Activated naive CD4-positive, alpha-beta T cell treated with anti-CD3 and anti-CD28 coated beads, Interleukin-2, amount 50 U/mL, for 16 hours (primary cell): ENCODE measurements at regions not wholly inside any gene's neighbourhood (a gene's known extent, or its start where the extent isn't known, plus 50 kb on each side); places are given as distances from the start of the nearest gene placed in this dataset.
"Not testable (repeated sequence)": the region's sequence is repeated elsewhere in the genome, so short reads cannot be mapped to it uniquely, and the experiment has no call there.

Experiments used
- DNase-seq: peaks from one replicate; pipeline ENCODE4 v3.0.0-alpha.2; 2020

DNA sequence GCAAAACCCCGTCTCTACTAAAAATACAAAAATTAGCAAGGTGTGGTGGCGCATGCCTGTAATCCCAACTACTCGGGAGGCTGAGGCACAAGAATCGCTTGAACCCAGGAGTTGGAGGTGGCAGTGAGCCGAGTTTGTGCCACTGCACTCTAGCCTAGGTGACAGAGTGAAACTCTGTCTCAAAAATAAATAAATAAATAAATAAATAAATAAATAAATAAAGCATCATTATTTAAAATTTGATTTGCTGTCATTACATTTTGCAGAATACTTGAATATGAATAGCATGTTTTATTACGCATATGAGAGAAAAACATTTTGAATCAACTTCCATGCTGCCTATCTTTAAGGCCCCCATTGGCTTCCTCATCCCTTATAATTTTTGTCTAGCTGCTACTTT is 53.4 kb upstream of the MED14 start:
- not testable (repeated sequence) for DNase-seq

DNA sequence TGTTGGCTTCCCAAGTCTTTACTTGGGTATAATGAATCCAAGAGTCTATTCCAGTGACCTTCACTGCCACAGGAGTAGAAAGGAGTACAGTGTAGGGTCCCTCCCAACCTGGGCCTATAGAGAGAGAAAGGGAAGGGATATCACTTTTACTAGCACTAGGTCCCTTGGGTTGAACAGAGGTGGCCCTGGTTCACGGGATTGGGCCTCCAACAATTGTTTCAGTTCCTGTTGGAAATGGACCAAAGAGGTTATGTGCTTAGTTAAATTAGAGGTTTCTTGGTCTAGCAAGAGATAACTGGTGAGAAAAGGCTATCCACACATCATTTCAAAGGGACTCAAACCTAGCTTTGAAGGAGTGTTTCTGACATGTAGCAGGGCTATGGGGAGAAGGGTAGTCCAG is 57.1 kb upstream of the MED14 start:
- DNase-seq = no peak

DNA sequence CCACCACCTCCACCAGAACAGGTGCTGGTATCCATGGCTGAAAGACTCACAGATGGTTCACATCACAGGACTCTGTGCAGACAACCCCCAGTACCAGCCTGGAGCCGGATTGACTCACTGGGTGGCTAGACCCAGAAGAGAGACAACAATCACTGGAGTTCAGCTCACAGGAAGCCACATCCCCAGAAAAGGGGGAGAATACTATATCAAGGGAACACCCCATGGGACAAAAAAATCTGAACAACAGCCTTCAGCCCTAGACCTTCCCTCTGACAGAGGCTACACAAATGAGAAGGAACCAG is 59.4 kb upstream of the MED14 start:
- DNase-seq = not testable (repeated sequence)

DNA sequence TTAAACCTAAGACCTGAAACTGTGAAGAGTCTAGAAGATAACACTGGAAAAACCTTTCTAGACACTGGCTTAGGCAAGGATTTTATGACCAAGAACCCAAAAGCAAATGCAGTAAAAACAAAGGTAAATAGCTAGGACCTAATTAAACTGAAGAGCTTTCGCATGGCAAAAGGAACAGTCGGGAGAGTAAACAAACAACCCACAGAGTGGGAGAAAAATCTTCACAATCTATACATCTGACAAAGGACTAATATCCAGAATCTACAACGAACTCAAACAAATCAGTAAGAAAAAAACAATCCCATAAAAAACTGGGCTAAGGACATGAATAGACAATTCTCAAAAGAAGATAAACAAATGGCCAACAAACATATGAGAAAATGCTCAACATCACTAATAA is 64.4 kb upstream of the MED14 start:
- DNase-seq = not testable (repeated sequence)

DNA sequence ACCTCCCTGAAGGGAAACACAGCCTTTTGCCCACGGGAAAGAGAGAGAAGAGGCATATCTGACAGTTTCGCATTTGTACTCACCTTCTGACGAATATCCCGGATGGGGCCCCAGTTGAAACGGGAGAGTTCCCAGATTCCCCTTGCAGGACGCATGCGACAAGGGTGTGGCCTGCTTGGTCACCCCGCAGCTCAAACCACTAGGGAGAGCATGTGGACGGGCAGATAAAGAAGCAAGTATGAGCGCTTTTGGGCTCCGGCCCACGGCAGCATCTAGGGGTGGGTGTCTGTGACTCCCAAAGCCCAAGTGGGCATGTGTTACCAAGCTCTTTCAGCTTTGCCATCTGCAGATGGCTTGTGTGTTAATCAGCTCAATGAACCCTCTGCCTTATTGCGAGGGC is 70.1 kb upstream of the MED14 start:
- DNase-seq = no peak

DNA sequence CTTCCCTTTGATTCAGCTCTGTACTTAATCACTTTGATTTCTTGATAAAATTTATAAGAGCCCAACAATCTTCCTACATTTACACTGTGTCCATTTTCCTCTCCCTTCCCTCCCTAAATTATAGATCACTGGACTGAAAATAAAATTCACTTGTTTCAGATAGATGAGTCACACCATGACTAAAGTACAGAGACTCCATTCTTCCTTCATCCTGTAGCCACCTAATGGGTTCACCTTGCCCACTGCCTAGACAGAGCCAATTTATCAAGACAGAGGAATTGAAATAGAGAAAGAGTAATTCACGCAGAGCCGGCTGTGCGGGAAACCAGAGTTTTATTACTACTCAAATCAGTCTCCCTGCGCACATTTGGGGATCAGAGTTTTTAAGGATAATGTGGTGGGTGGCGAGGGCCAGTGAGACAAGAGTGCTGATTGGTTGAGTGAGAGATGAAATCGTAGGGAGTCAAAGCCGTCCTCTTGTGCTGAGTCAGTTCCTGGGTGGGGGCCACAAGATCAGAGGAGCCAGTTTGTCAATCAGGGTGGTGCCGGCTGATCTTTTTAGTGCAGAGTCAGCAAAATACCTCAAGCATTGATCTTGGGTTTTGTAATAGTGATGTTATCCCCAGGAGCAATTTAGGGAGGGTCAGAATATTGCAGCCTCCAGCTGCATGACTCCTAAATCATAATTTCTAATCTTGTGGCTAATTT is 71.3 kb upstream of the MED14 start:
- DNase-seq = no peak

GRCh38 chrX:40807384-40807783 is 72.0 kb upstream of the MED14 start:
- DNase-seq = no peak

GRCh38 chrX:40808203-40808602 is 72.9 kb upstream of the MED14 start:
- no peak for DNase-seq

DNA sequence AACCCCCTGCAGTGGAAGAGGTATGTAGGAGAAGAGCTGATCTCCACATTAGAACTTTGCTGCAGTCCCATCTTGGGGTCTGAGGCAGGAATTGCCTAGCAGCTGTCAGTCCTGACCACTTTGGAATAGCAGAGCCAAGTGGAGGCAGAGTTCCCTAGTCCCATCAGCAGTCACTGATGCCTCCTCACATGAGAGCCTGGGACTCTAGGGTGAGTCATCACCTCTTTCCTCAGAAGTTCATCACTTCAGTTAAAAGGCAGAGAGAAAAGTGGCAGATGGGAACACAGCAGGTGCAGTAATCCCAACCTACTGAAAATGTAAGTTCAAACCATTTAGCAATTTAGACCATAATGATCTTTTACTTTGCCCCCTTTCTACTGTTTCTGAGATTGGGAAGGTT is 73.9 kb upstream of the MED14 start:
- DNase-seq = no peak

DNA sequence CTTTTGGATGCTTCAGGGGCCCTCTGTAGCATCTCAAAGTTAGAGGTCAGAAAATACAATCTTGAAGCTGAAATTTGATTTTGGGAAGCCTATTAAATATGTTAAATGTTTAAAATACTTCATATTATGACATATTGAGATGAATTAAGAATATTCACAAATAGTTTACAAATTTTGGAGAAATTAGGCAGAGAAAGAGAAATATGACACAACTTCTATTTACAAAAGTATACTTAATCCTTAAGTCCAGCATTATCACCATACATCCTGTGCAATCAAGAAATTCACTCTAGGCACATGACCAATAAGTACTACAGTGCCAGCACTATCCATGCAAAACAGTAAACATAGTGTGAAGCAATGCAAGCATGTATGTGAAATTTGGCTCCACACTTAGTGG is 79.7 kb upstream of the MED14 start:
- not testable (repeated sequence) for DNase-seq

DNA sequence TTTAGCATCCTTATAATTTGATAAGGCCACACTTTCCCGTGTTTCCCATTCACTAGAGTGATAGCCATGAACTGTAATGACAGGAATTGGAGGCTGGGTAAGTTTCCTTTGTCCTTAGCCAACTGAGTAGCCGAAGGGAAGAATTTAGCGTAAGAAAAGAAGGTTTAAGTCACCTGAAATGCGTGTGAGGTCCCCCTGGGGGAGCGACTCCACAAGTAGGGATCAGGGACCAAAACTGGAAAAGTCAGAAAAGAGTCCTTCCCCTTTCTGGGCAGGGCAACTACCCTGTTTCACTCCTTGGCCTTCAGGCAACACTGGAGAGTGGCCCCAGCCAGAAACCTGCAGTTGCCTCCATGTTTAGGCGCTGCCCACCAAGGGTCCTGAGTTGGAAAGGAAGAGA is 81.6 kb upstream of the MED14 start:
- no peak for DNase-seq

- no peak for DNase-seq
Measured at GRCh38 chrX:40818236-40818635, 82.9 kb upstream of the MED14 start.

DNA sequence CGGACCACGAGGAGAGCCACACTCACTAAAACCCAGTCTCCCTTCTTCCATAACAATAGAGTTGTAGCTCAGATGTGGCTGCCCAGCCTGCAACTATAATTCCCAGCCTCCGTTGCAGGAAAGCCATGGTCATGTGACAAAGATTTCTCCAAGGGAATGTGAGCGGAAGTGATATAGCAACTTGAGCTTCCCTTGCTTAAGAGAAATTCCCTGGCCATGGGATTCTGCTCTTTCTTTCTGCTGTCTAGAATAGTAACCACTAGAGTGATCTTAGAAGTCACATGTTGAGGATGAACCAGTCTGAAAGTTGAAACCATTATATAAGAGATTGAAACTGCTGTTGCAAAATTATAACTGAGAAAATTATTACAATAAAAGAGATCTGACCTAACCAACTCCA is 86.4 kb upstream of the MED14 start:
- no peak for DNase-seq

DNA sequence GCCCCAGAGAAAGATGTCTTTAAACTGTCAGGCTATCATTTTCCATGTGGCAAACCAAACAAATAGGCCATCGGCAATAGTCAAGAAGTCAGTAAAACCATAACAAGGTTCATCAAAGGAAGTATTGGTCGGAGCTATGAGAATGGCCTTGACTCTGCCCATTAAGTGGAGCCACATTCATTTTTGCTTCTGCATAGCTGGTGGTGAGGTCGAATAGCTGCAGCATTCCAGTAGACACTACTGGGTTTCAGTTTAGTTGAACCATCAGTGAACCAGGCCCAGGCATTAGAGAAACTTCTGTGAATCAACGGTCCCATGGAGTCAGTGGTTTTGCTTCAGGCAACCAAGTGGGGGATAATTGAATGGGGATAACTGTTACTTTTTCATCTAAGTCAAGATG is 92.0 kb upstream of the MED14 start:
- no peak for DNase-seq

DNA sequence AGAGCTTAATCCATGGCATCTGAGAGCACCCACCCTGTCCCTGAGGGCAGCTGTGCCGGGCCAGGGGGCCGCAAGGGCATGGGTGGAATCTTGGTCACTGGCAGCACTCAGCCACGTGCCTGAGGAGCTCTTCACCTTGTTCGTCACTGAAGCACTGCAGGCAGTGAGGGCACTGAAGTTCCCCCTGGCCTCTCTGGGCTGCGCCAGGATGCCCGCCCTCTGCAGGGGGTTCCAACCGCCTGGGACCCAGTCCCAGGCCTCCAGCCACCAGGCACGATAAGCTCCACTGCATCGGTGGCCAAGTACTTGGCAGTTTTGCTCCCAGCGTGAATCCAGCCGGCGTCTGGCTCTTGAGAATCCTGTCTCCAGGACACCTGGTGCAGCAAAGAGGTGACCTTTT is 96.4 kb upstream of the MED14 start:
- DNase-seq = no peak

DNA sequence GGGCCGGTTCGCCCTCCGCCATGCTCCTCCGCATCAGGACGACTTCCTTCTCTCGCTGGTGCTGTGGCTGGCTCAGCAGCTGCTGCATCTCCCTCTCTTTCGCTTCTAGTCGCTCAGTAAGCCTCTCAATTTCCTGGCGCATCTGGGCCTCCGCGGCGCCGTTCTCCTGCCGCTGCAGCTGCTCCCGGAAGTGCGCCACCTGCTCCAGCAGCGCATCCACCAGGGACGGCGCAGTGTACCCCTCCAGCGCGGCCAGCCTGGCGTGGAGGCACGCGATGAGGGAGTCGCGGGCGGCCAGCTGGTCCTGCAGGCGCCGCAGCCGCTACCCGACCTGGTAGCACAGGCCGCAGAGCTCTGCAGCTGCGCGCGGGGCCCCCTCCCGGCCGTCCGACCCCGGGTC is 97.4 kb upstream of the MED14 start:
- DNase-seq = no peak

DNA sequence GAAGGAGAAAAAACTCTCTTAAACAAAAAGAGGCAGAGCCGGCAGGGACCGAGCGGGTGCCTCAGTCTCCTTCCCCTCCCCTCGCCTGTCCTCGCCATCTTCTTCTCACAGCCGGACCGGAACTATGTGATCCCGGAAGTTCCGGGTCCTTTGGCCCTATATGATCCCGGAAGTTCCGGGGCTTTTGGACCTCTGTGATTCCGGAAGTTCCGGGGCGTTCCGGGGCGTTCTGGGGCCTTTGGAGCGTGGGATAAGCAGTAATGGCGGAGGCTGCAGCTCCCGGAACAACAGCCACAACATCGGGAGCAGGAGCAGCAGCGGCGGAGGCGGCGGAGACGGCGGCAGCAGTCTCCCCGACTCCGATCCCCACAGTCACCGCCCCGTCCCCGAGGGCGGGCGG is 98.9 kb upstream of the MED14 start:
- DNase-seq = no peak

GRCh38 chrX:40835526-40835925 is 100.2 kb upstream of the MED14 start:
- no peak for DNase-seq

GRCh38 chrX:40843643-40844042 is 108.3 kb upstream of the MED14 start:
- no peak for DNase-seq

GRCh38 chrX:40844471-40844870 is 109.1 kb upstream of the MED14 start:
- no peak for DNase-seq

- no peak for DNase-seq
Measured at GRCh38 chrX:40845331-40845911, 110.1 kb upstream of the MED14 start.

DNA sequence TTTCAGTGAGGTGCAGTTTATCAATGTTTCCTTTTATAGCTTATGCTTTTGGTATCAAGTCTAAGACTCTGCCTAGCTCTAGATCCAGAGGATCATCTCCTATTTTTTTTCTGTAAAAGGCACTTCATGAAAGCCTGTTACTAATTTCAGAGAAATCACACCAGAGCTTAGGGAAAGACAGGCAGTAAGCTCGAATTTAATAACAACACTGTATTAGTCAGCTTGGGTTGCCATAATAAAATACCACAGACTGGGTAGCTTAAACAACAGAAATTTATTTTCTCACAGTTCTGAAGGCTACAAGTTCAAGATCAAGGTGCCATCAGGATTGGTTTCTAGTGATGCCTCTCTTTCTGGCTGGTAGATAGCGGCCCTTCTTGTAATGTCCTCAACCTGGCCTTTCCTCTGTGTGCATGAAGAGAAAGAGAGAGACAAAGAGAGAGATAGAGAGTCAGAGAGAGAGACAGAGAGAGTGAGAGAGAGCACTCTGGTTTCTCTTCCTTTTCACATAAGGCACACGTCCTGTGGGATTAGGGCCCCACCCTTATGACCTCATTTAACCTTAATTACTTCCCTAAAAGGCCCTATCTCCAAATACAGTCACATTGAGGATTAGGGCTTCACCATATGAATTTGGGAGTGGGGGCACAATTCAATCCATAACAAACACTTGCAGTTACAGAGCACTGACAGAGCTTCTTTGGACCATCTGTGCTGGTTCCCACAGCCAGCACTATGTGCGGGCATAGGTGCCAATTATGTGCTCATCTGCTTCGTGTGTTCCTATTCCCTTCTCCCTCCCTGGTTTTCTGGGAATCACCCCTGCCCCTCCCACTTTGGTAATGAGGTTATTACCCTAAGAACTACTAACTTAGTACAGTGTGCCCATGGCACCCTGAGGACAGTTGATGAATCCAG is 114.8 kb upstream of the MED14 start:
- DNase-seq = no peak

DNA sequence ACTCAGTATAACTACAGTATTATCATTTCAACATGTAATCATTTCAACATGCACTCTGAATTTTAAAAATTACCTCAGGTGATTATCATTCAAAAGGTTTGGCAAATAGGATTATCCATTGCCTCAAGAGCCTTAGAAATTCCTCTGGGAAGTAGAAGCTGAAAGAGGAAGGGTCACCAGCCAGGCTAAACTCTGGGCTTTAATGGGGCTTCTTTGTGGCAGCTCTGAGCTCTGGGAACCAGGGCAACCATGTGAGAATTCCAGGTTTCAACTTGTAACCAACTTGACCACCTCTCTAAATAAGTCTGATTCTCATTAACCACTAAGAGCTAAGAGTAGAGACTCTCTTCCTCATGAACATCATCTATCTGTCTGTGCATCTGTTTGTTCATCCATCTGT is 117.2 kb upstream of the MED14 start:
- no peak for DNase-seq
